ENCODE measurements at regions not wholly inside any gene's neighbourhood (a gene's known extent, or its start where the extent isn't known, plus 50 kb on each side); places are given as distances from the start of the nearest gene placed in this dataset.

GRCh38 chr12:13293096-13293495 is 96.6 kb downstream of the EMP1 start:
- no peaks in the 10 kb centered on the region for H3K4me1 ChIP-seq
- H3K9me3 ChIP-seq, result no peaks in the 10 kb centered on the region
- H3K27me3 ChIP-seq, result no peaks in the 10 kb centered on the region
- no peak for TF ChIP-seq CTCF (IDR thresholded peaks at IDR 0.05)
- no peaks in the 10 kb centered on the region for H3K36me3 ChIP-seq
- intact Hi-C loops (cut with DNase I), result no loop called here
- H3K4me3 ChIP-seq, result no peak overlapping the region
- ATAC-seq, result peak; percentile 67
- no peak overlapping the region for H3K27ac ChIP-seq
- DNase-seq, result no peak

DNA sequence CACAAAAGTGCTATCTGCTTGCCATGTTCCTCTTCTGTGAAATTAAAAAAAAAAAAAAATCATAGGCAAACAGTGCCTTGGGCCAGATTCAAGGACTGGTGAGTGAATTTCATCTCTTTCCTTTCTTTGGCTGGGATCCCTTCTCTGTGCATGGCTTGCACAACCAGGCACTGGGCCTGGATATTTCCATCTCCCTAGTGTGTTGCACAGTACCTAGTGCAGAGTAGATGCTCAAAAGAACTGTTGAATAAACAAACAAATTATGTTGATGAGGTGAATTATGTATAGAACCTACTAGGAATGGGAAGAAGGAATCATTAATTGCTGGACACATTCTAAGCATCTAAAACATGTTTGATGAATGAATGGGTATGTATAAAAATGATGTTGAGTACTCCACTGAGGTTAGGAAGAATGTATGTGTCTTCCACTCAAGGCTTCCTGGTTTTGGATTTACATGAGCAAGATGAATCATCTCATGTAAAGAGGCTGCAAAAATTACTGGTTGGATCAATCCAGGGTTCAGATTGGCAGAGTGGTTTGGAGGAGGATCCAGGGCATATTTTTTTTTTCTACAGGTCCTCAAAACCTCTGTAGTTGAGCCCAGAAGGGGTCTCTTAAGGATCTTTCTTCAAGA is 93.2 kb downstream of the EMP1 start:
- no peaks in the 10 kb centered on the region for H3K36me3 ChIP-seq
- H3K4me3 ChIP-seq, result no peak overlapping the region
- DNase-seq, result peak in 1 of 4 donors; percentile 13
- TF ChIP-seq CTCF (IDR thresholded peaks at IDR 0.05), result no peak
- no peaks in the 10 kb centered on the region for H3K27me3 ChIP-seq
- no peak overlapping the region for H3K27ac ChIP-seq
- intact Hi-C loops (cut with DNase I), result no loop called here
- no peaks in the 10 kb centered on the region for H3K4me1 ChIP-seq
- H3K9me3 ChIP-seq, result no peaks in the 10 kb centered on the region
- no peak for ATAC-seq

GRCh38 chr12:13288937-13289652 is 92.6 kb downstream of the EMP1 start:
- Histone ChIP-seq H3K36me3 (no peaks in the 10 kb centered on the region), H3K4me1 (no peaks in the 10 kb centered on the region), H3K9me3 (no peaks in the 10 kb centered on the region), H3K27me3 (no peaks in the 10 kb centered on the region), H3K4me3 (no peak overlapping the region), H3K27ac (no peak overlapping the region)
- intact Hi-C loops (cut with DNase I), result no loop called here
- DNase-seq (no peak), ATAC-seq (no peak)
- no peak for TF ChIP-seq CTCF (IDR thresholded peaks at IDR 0.05)

GRCh38 chr12:13288501-13288900 is 92.0 kb downstream of the EMP1 start:
- no peaks in the 10 kb centered on the region for H3K9me3 ChIP-seq
- H3K4me3 ChIP-seq, result no peak overlapping the region
- H3K27me3 ChIP-seq, result no peaks in the 10 kb centered on the region
- TF ChIP-seq CTCF (IDR thresholded peaks at IDR 0.05), result no peak
- no peak overlapping the region for H3K27ac ChIP-seq
- H3K36me3 ChIP-seq, result no peaks in the 10 kb centered on the region
- DNase-seq (no peak), ATAC-seq (no peak)
- intact Hi-C loops (cut with DNase I), result no loop called here
- H3K4me1 ChIP-seq, result no peaks in the 10 kb centered on the region

DNA sequence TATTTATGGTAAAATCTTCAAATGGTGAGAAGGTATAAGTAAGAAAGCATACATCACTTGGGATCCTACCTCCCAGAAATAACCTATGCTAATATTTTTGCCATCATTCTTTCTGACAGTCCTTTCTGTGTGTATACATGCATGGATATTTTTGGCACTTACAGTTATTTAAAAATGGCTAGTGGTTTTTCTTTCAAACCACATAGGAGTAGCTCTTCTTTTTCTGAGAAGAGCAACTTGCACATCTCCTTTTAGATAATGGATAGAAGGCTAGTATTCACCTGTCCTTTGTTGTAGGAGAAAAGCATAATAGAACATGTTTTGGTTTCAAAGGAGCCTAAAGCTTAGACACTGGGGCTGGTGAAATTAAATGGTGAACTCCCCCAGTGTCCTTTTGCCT is 87.3 kb downstream of the EMP1 start:
- Histone ChIP-seq H3K4me1 (no peaks in the 10 kb centered on the region), H3K27ac (no peak overlapping the region), H3K4me3 (no peak overlapping the region), H3K9me3 (no peaks in the 10 kb centered on the region), H3K27me3 (peaks cover 0 to 4% of the 10 kb centered on the region in 2 donors), H3K36me3 (no peaks in the 10 kb centered on the region)
- TF ChIP-seq CTCF (IDR thresholded peaks at IDR 0.05), result no peak
- no peak for DNase-seq
- intact Hi-C loops (cut with DNase I), result no loop called here
- ATAC-seq, result no peak
